ENCODE measurements at regions not wholly inside any gene's neighbourhood (a gene's known extent, or its start where the extent isn't known, plus 50 kb on each side); places are given as distances from the start of the nearest gene placed in this dataset.

GRCh38 chr4:160212078-160212477 is 1109.2 kb downstream of the RAPGEF2 start:
- no peak for TF ChIP-seq POLR2A (IDR thresholded peaks at IDR 0.05)
- TF ChIP-seq CTCF (IDR thresholded peaks at IDR 0.05): no peak

All from upper lobe of left lung (tissue), 4 donors.